GM12878 (cell line): ENCODE measurements at regions not wholly inside any gene's neighbourhood (a gene's known extent, or its start where the extent isn't known, plus 50 kb on each side); places are given as distances from the start of the nearest gene placed in this dataset.

Experiments used
- ATAC-seq: fragments of 200-7000 bp; cut with Tn5 transposase; 3 replicates; pipeline ENCODE4 v1.9.1; 2020; ENCODE audit warnings: mild to moderate bottlenecking, moderate library complexity
- BruUV-seq: library from RNA; stranded (reverse); fragments of 400-500 nt; replicated peaks from 2 replicates; lab custom pipeline; 2021; lab: Mats Ljungman, UMichigan
- CTCF ChIA-PET: fragments of 300-600 bp; sonication (Branson Sonifier 250); formaldehyde crosslinking; extraction: SDS; loops from one replicate; lab custom pipeline; 2021; ENCODE audit warnings: inconsistent platforms; lab: Yijun Ruan, JAX
- POLR2A ChIA-PET: fragments of 350-600 bp; formaldehyde crosslinking; extraction: SDS; loops from one replicate; lab custom pipeline; 2021; ENCODE audit warnings: inconsistent platforms; lab: Charles Lee
- RAD21 ChIA-PET: fragments of 300-600 bp; sonication (Branson Sonifier 250); formaldehyde crosslinking; loops from one replicate; lab custom pipeline; 2023; ENCODE audit warnings: antibody characterized with exemption; ENCODE audit not compliant: unreplicated experiment; lab: Charles Lee
- SMC1A ChIA-PET: fragments of 300-600 bp; sonication (Branson Sonifier 250); formaldehyde crosslinking; loops from one replicate; lab custom pipeline; 2023; ENCODE audit not compliant: unreplicated experiment, uncharacterized antibody; lab: Charles Lee
- DNase-seq: peaks from one replicate; pipeline ENCODE4 v3.0.0-alpha.2; 2011; ENCODE audit warnings: low read depth, low spot score
- FAIRE-seq: peaks from 3 replicates; lab custom pipeline; 2011; peaks lifted over from hg19 to GRCh38; lab: Jason Lieb, UNC
- H2AFZ ChIP-seq: 2 replicates; pipeline ENCODE4 v1.6.0; 2011; ENCODE audit warnings: low read depth, low read length, control low read depth; ENCODE audit not compliant: control insufficient read depth
- H3K27ac ChIP-seq: 2 replicates; pipeline ENCODE4 v1.5.1; 2011; ENCODE audit warnings: control low read depth; ENCODE audit not compliant: control insufficient read depth, insufficient read depth
- H3K27me3 ChIP-seq, 2 experiments: replicated peaks in 1 of 2; 2 replicates each; pipeline versions ENCODE4 v1.6.0 to v1.6.1; 2011; ENCODE audit warnings: low read length in 1 of 2; ENCODE audit not compliant: control insufficient read depth in 2 of 2, insufficient read depth in 2 of 2
- H3K36me3 ChIP-seq, 2 experiments: 2 replicates each; pipeline ENCODE4 v1.5.1; 2011; ENCODE audit warnings: low read length in 1 of 2; ENCODE audit not compliant: control insufficient read depth in 2 of 2, insufficient read depth in 2 of 2
- H3K4me1 ChIP-seq: 2 replicates; pipeline ENCODE4 v1.6.1; 2011; ENCODE audit warnings: mild to moderate bottlenecking, low read length, moderate library complexity, mixed read lengths; ENCODE audit not compliant: control insufficient read depth, insufficient read depth
- H3K4me2 ChIP-seq: 2 replicates; pipeline ENCODE4 v1.6.0; 2011; ENCODE audit warnings: control low read depth; ENCODE audit not compliant: control insufficient read depth, insufficient read depth
- H3K4me3 ChIP-seq: fragments of 200-600 bp; sonication (generic); 2 replicates; pipeline ENCODE4 v1.5.1; 2016
- H3K79me2 ChIP-seq: 2 replicates; pipeline ENCODE4 v1.6.0; 2011; ENCODE audit warnings: low read length; ENCODE audit not compliant: control insufficient read depth, insufficient read depth
- H3K9ac ChIP-seq: 2 replicates; pipeline ENCODE4 v1.8.0; 2011; ENCODE audit warnings: low read length, control low read depth, mixed read lengths; ENCODE audit not compliant: control insufficient read depth, insufficient read depth
- H3K9me3 ChIP-seq: replicated peaks from 3 replicates; pipeline ENCODE4 v1.5.1; 2011; ENCODE audit warnings: mild to moderate bottlenecking, low read length; ENCODE audit not compliant: control insufficient read depth, insufficient read depth
- H4K20me1 ChIP-seq: 2 replicates; pipeline ENCODE4 v1.6.0; 2011; ENCODE audit not compliant: control insufficient read depth, insufficient read depth
- CUX1 ChIP-seq: IDR thresholded peaks from 2 replicates; pipeline ENCODE4 v1.6.1; 2012; ENCODE audit warnings: improper control_type of control experiment, low read depth, low read length; ENCODE audit not compliant: insufficient replicate concordance
- KAT2A ChIP-seq: conservative IDR thresholded peaks from 2 replicates; pipeline ENCODE4 v1.6.1; 2011; ENCODE audit warnings: low read depth, low read length; ENCODE audit not compliant: control insufficient read depth
- LARP7 ChIP-seq: fragments of 450-650 bp; IDR thresholded peaks from 2 replicates; pipeline ENCODE4 v1.6.1; 2017; ENCODE audit warnings: mild to moderate bottlenecking
- RCOR1 ChIP-seq: conservative IDR thresholded peaks from 2 replicates; pipeline ENCODE4 v1.6.1; 2012; ENCODE audit warnings: low read depth, low read length, improper control_type of control experiment
- ZBED1 ChIP-seq: IDR thresholded peaks from 2 replicates; pipeline ENCODE4 v1.6.1; 2016; ENCODE audit warnings: borderline replicate concordance
- in situ Hi-C: fragments of 300-500 bp; cut with MboI; formaldehyde crosslinking; loops from 9 replicates; pipeline ENCODE4 v1.14.3; 2018; ENCODE audit warnings: mixed read lengths
- intact Hi-C: fragments of 100-400 bp; cut with micrococcal nuclease; formaldehyde crosslinking; loops from one replicate; pipeline ENCODE4 v1.14.2; 2022; ENCODE audit not compliant: unreplicated experiment

- Histone ChIP-seq H3K9ac (no peak overlapping the region), H4K20me1 (no peaks in the 10 kb centered on the region), H3K79me2 (no peaks in the 10 kb centered on the region), H3K9me3 (no peaks in the 10 kb centered on the region), H3K27ac (no peak overlapping the region), H3K4me2 (no peak overlapping the region), H3K4me3 (no peak overlapping the region), H3K4me1 (no peaks in the 10 kb centered on the region), H2AFZ (no peak overlapping the region), H3K27me3 (no peaks in the 10 kb centered on the region), H3K36me3 (no peaks in the 10 kb centered on the region)
- no peak for FAIRE-seq
- intact Hi-C loops (no loop called here), in situ Hi-C loops (no loop called here)
- SMC1A ChIA-PET: interaction anchor here (1.3 kb wide), 1 partner anchor 104 kb away, joined by 4 read pairs; no protein-coding TSS in a partner anchor
- BruUV-seq: no TSS peak
- POLR2A ChIA-PET: no interaction called here
- no peak for ATAC-seq
- CTCF ChIA-PET: no interaction called here
- no peak for TF ChIP-seq LARP7
- TF ChIP-seq CUX1: no peak
- no peak for TF ChIP-seq KAT2A
- TF ChIP-seq RCOR1: no peak
- no peak for TF ChIP-seq ZBED1
- no peak for DNase-seq
- RAD21 ChIA-PET: no interaction called here
Observed at GRCh38 chr2:150023663-150024062, 436.1 kb upstream of the MMADHC start.
